Brain microvascular endothelial cell (primary cell): ENCODE measurements at regions not wholly inside any gene's neighbourhood (a gene's known extent, or its start where the extent isn't known, plus 50 kb on each side); places are given as distances from the start of the nearest gene placed in this dataset.

ENCODE experiments used
- DNase-seq: peaks from one replicate; pipeline ENCODE4 v3.0.0-alpha.2; 2020
- H3K27ac ChIP-seq: fragments of 250-450 bp; sonication (Bioruptor Pico); 2 replicates; pipeline ENCODE4 v1.5.1; 2020; ENCODE audit warnings: mild to moderate bottlenecking, moderate library complexity
- H3K27me3 ChIP-seq: fragments of 250-450 bp; sonication (Bioruptor Pico); replicated peaks from 2 replicates; pipeline ENCODE4 v1.5.1; 2020; ENCODE audit warnings: mild to moderate bottlenecking
- H3K36me3 ChIP-seq: fragments of 250-450 bp; sonication (Bioruptor Pico); replicated peaks from 2 replicates; pipeline ENCODE4 v1.5.1; 2020; ENCODE audit warnings: mild to moderate bottlenecking
- H3K4me3 ChIP-seq: 2 replicates; pipeline ENCODE4 v1.5.1; 2011; ENCODE audit warnings: low read depth, mild to moderate bottlenecking, control low read depth, low read length, moderate library complexity
- CTCF ChIP-seq: IDR thresholded peaks from 2 replicates; pipeline ENCODE4 v1.5.1; 2011; ENCODE audit warnings: low read depth, mild to moderate bottlenecking, moderate library complexity, low read length, control low read depth, inconsistent platforms; ENCODE audit errors: missing control alignments
- in situ Hi-C: cut with HindIII; loops from 2 replicates; pipeline ENCODE4 v1.10.0; 2017; ENCODE audit warnings: low sequenced_read_pairs, low pct_ligation_motif_present

GRCh38 chr7:124681946-124682345 is 83.6 kb downstream of the GPR37 start:
- no peak overlapping the region for H3K4me3 ChIP-seq
- no peak for TF ChIP-seq CTCF
- no peaks in the 10 kb centered on the region for H3K27me3 ChIP-seq
- DNase-seq = no peak
- no peak overlapping the region for H3K27ac ChIP-seq
- in situ Hi-C loops = no loop called here
- no peaks in the 10 kb centered on the region for H3K36me3 ChIP-seq

GRCh38 chr7:124680304-124680703 is 85.3 kb downstream of the GPR37 start:
- no peak overlapping the region for H3K27ac ChIP-seq
- H3K36me3 ChIP-seq = no peaks in the 10 kb centered on the region
- no peak overlapping the region for H3K4me3 ChIP-seq
- no peak for DNase-seq
- no peak for TF ChIP-seq CTCF
- in situ Hi-C loops = no loop called here
- no peaks in the 10 kb centered on the region for H3K27me3 ChIP-seq

GRCh38 chr7:124679586-124680225 is 85.9 kb downstream of the GPR37 start:
- no peaks in the 10 kb centered on the region for H3K27me3 ChIP-seq
- H3K4me3 ChIP-seq = no peak overlapping the region
- in situ Hi-C loops = no loop called here
- TF ChIP-seq CTCF = no peak
- H3K27ac ChIP-seq = no peak overlapping the region
- no peak for DNase-seq
- no peaks in the 10 kb centered on the region for H3K36me3 ChIP-seq

- in situ Hi-C loops = no loop called here
- H3K4me3 ChIP-seq = no peak overlapping the region
- DNase-seq = no peak
- TF ChIP-seq CTCF = no peak
- H3K27me3 ChIP-seq = no peaks in the 10 kb centered on the region
- no peak overlapping the region for H3K27ac ChIP-seq
- H3K36me3 ChIP-seq = no peaks in the 10 kb centered on the region
These were observed 86.4 kb downstream of the GPR37 start for GRCh38 chr7:124679146-124679545.

- in situ Hi-C loops = no loop called here
- no peak overlapping the region for H3K4me3 ChIP-seq
- H3K27me3 ChIP-seq = no peaks in the 10 kb centered on the region
- no peaks in the 10 kb centered on the region for H3K36me3 ChIP-seq
- DNase-seq = no peak
- H3K27ac ChIP-seq = no peak overlapping the region
- TF ChIP-seq CTCF = no peak
These were observed 91.1 kb downstream of the GPR37 start for GRCh38 chr7:124674451-124674850.

- Histone ChIP-seq H3K27ac (no peak overlapping the region), H3K36me3 (no peaks in the 10 kb centered on the region), H3K27me3 (no peaks in the 10 kb centered on the region), H3K4me3 (no peak overlapping the region)
- TF ChIP-seq CTCF = no peak
- no peak for DNase-seq
- in situ Hi-C loops = no loop called here
These were observed 93.6 kb downstream of the GPR37 start for GRCh38 chr7:124672011-124672410.
